BLaER1 (cell line): ENCODE measurements at regions not wholly inside any gene's neighbourhood (a gene's known extent, or its start where the extent isn't known, plus 50 kb on each side); places are given as distances from the start of the nearest gene placed in this dataset.

ENCODE experiments used
- H3K27ac ChIP-seq: shearing (Covaris generic); formaldehyde crosslinking; 2 replicates; pipeline ENCODE4 v1.8.1; 2022
- H3K27me3 ChIP-seq: shearing (Covaris generic); formaldehyde crosslinking; 2 replicates; pipeline ENCODE4 v1.8.1; 2022
- H3K36me3 ChIP-seq: shearing (Covaris generic); formaldehyde crosslinking; 2 replicates; pipeline ENCODE4 v1.8.1; 2022
- H3K4me1 ChIP-seq: shearing (Covaris generic); formaldehyde crosslinking; 2 replicates; pipeline ENCODE4 v1.8.1; 2022
- H3K4me2 ChIP-seq: shearing (Covaris generic); formaldehyde crosslinking; 2 replicates; pipeline ENCODE4 v1.8.1; 2022
- H3K4me3 ChIP-seq: shearing (Covaris generic); formaldehyde crosslinking; 2 replicates; pipeline ENCODE4 v1.8.1; 2022
- H3K9ac ChIP-seq: shearing (Covaris generic); formaldehyde crosslinking; 2 replicates; pipeline ENCODE4 v1.8.1; 2022
- H3K9me3 ChIP-seq: shearing (Covaris generic); formaldehyde crosslinking; 2 replicates; pipeline ENCODE4 v1.8.1; 2022
- H4K20me1 ChIP-seq: shearing (Covaris generic); formaldehyde crosslinking; 2 replicates; pipeline ENCODE4 v1.8.1; 2022
- Cebpa-rat ChIP-seq: shearing (Covaris generic); IDR thresholded peaks from 2 replicates; pipeline ENCODE4 v1.8.1; 2022

GRCh38 chr9:11874414-11874813 lies 818.8 kb upstream of the TYRP1 start:
- Histone ChIP-seq H3K4me3 (no peak overlapping the region), H4K20me1 (no peaks in the 10 kb centered on the region), H3K27ac (no peak overlapping the region), H3K4me2 (no peak overlapping the region), H3K36me3 (no peaks in the 10 kb centered on the region), H3K9ac (no peak overlapping the region), H3K27me3 (no peaks in the 10 kb centered on the region), H3K4me1 (no peaks in the 10 kb centered on the region), H3K9me3 (no peaks in the 10 kb centered on the region)
- no peak for TF ChIP-seq Cebpa-rat

- H3K27ac ChIP-seq: no peak overlapping the region
- TF ChIP-seq Cebpa-rat: no peak
- no peak overlapping the region for H3K4me3 ChIP-seq
- no peak overlapping the region for H3K9ac ChIP-seq
- no peak overlapping the region for H3K4me2 ChIP-seq
- no peaks in the 10 kb centered on the region for H3K9me3 ChIP-seq
- H3K27me3 ChIP-seq: no peaks in the 10 kb centered on the region
- no peaks in the 10 kb centered on the region for H3K4me1 ChIP-seq
- no peaks in the 10 kb centered on the region for H3K36me3 ChIP-seq
- no peaks in the 10 kb centered on the region for H4K20me1 ChIP-seq
Measured at GRCh38 chr9:11892401-11892800, 800.8 kb upstream of the TYRP1 start.

GRCh38 chr9:11893331-11893730 lies 799.9 kb upstream of the TYRP1 start:
- no peaks in the 10 kb centered on the region for H4K20me1 ChIP-seq
- no peak overlapping the region for H3K9ac ChIP-seq
- H3K36me3 ChIP-seq: no peaks in the 10 kb centered on the region
- H3K4me3 ChIP-seq: no peak overlapping the region
- no peaks in the 10 kb centered on the region for H3K27me3 ChIP-seq
- no peak for TF ChIP-seq Cebpa-rat
- H3K4me1 ChIP-seq: no peaks in the 10 kb centered on the region
- H3K4me2 ChIP-seq: no peak overlapping the region
- H3K9me3 ChIP-seq: no peaks in the 10 kb centered on the region
- H3K27ac ChIP-seq: no peak overlapping the region

- Histone ChIP-seq H3K27ac (no peak overlapping the region), H4K20me1 (no peaks in the 10 kb centered on the region), H3K27me3 (no peaks in the 10 kb centered on the region), H3K36me3 (no peaks in the 10 kb centered on the region), H3K4me1 (no peaks in the 10 kb centered on the region), H3K9ac (no peak overlapping the region), H3K4me3 (no peak overlapping the region), H3K4me2 (no peak overlapping the region), H3K9me3 (no peaks in the 10 kb centered on the region)
- no peak for TF ChIP-seq Cebpa-rat
Measured at GRCh38 chr9:11894136-11894535, 799.0 kb upstream of the TYRP1 start.

GRCh38 chr9:11902610-11903009 lies 790.6 kb upstream of the TYRP1 start:
- TF ChIP-seq Cebpa-rat: no peak
- H3K9me3 ChIP-seq: no peaks in the 10 kb centered on the region
- H4K20me1 ChIP-seq: no peaks in the 10 kb centered on the region
- H3K27ac ChIP-seq: no peak overlapping the region
- no peak overlapping the region for H3K4me2 ChIP-seq
- no peak overlapping the region for H3K4me3 ChIP-seq
- no peaks in the 10 kb centered on the region for H3K4me1 ChIP-seq
- no peaks in the 10 kb centered on the region for H3K27me3 ChIP-seq
- H3K36me3 ChIP-seq: no peaks in the 10 kb centered on the region
- no peak overlapping the region for H3K9ac ChIP-seq

- H3K4me2 ChIP-seq: no peak overlapping the region
Measured at GRCh38 chr9:11915699-11916098, 777.5 kb upstream of the TYRP1 start.

GRCh38 chr9:11928871-11929321 lies 764.3 kb upstream of the TYRP1 start:
- Histone ChIP-seq H3K36me3 (no peaks in the 10 kb centered on the region), H3K4me1 (no peaks in the 10 kb centered on the region), H3K4me3 (no peak overlapping the region), H3K4me2 (no peak overlapping the region), H4K20me1 (no peaks in the 10 kb centered on the region), H3K27ac (no peak overlapping the region), H3K27me3 (no peaks in the 10 kb centered on the region), H3K9ac (no peak overlapping the region), H3K9me3 (peaks cover 10% of the 10 kb centered on the region)
- no peak for TF ChIP-seq Cebpa-rat

More at GRCh38 chr9:11915699-11916098, 777.5 kb upstream of the TYRP1 start:
- no peak overlapping the region for H3K9ac ChIP-seq
- H3K4me3 ChIP-seq: no peak overlapping the region
- H3K27ac ChIP-seq: no peak overlapping the region
- H3K4me1 ChIP-seq: no peaks in the 10 kb centered on the region
- H3K27me3 ChIP-seq: no peaks in the 10 kb centered on the region
- H4K20me1 ChIP-seq: no peaks in the 10 kb centered on the region
- H3K36me3 ChIP-seq: no peaks in the 10 kb centered on the region
- no peak for TF ChIP-seq Cebpa-rat
- H3K9me3 ChIP-seq: no peaks in the 10 kb centered on the region

GRCh38 chr9:11931109-11931508 lies 762.1 kb upstream of the TYRP1 start:
- H3K4me1 ChIP-seq: no peaks in the 10 kb centered on the region
- H4K20me1 ChIP-seq: no peaks in the 10 kb centered on the region
- H3K4me2 ChIP-seq: no peak overlapping the region
- H3K27ac ChIP-seq: no peak overlapping the region
- no peaks in the 10 kb centered on the region for H3K27me3 ChIP-seq
- no peak overlapping the region for H3K4me3 ChIP-seq
- no peak for TF ChIP-seq Cebpa-rat
- H3K36me3 ChIP-seq: no peaks in the 10 kb centered on the region
- no peak overlapping the region for H3K9ac ChIP-seq
- peaks cover 10% of the 10 kb centered on the region for H3K9me3 ChIP-seq

GRCh38 chr9:11931751-11932150 lies 761.4 kb upstream of the TYRP1 start:
- no peak overlapping the region for H3K9ac ChIP-seq
- no peaks in the 10 kb centered on the region for H4K20me1 ChIP-seq
- H3K4me1 ChIP-seq: no peaks in the 10 kb centered on the region
- H3K9me3 ChIP-seq: peaks cover 10% of the 10 kb centered on the region
- H3K4me3 ChIP-seq: no peak overlapping the region
- no peak overlapping the region for H3K27ac ChIP-seq
- no peak overlapping the region for H3K4me2 ChIP-seq
- H3K36me3 ChIP-seq: no peaks in the 10 kb centered on the region
- no peaks in the 10 kb centered on the region for H3K27me3 ChIP-seq
- TF ChIP-seq Cebpa-rat: no peak

- H3K4me3 ChIP-seq: no peak overlapping the region
- H3K9me3 ChIP-seq: peaks cover 2% of the 10 kb centered on the region; the same call in 1 of the 2 replicates
- H3K4me1 ChIP-seq: no peaks in the 10 kb centered on the region
- H4K20me1 ChIP-seq: no peaks in the 10 kb centered on the region
- H3K27me3 ChIP-seq: no peaks in the 10 kb centered on the region
- H3K9ac ChIP-seq: no peak overlapping the region
- H3K27ac ChIP-seq: no peak overlapping the region
- H3K36me3 ChIP-seq: no peaks in the 10 kb centered on the region
- no peak overlapping the region for H3K4me2 ChIP-seq
- TF ChIP-seq Cebpa-rat: no peak
Measured at GRCh38 chr9:11933926-11934325, 759.3 kb upstream of the TYRP1 start.

GRCh38 chr9:11946531-11946930 lies 746.7 kb upstream of the TYRP1 start:
- no peak for TF ChIP-seq Cebpa-rat
- Histone ChIP-seq H3K27ac (no peak overlapping the region), H3K27me3 (no peaks in the 10 kb centered on the region), H3K4me3 (no peak overlapping the region), H3K4me2 (no peak overlapping the region), H4K20me1 (no peaks in the 10 kb centered on the region), H3K9ac (no peak overlapping the region), H3K9me3 (no peaks in the 10 kb centered on the region), H3K4me1 (no peaks in the 10 kb centered on the region), H3K36me3 (no peaks in the 10 kb centered on the region)
